ENCODE measurements at regions not wholly inside any gene's neighbourhood (a gene's known extent, or its start where the extent isn't known, plus 50 kb on each side); places are given as distances from the start of the nearest gene placed in this dataset.
A peak's percentile ranks its signal among the peaks of the same experiment; 100 is the strongest.

- TF ChIP-seq CTCF (IDR thresholded peaks at IDR 0.05), result peak; percentile 99 to 100 (median 100)
- no peak for TF ChIP-seq POLR2A (IDR thresholded peaks at IDR 0.05)
These were observed 65.0 kb upstream of the TMEM45B start for GRCh38 chr11:129750343-129751292.
